GM23248 (cell line): ENCODE measurements at regions not wholly inside any gene's neighbourhood (a gene's known extent, or its start where the extent isn't known, plus 50 kb on each side); places are given as distances from the start of the nearest gene placed in this dataset.

ENCODE experiments used
- EZH2 ChIP-seq: fragments of 200-600 bp; sonication (generic); IDR thresholded peaks from 2 replicates; pipeline ENCODE4 v1.6.1; 2018; ENCODE audit warnings: antibody characterized with exemption, mild to moderate bottlenecking; ENCODE audit not compliant: insufficient read depth, poor library complexity, severe bottlenecking
- EZH2phosphoT487 ChIP-seq: fragments of 200-600 bp; sonication (generic); IDR thresholded peaks from 2 replicates; pipeline ENCODE4 v1.6.1; 2018; ENCODE audit warnings: antibody characterized with exemption, moderate library complexity, mild to moderate bottlenecking, low read depth; ENCODE audit not compliant: insufficient read depth

GRCh38 chr6:27810768-27811450, 101.3 kb downstream of the OR2B2 start:
- TF ChIP-seq EZH2 (no peak), EZH2phosphoT487 (no peak)
